ENCODE measurements at regions not wholly inside any gene's neighbourhood (a gene's known extent, or its start where the extent isn't known, plus 50 kb on each side); places are given as distances from the start of the nearest gene placed in this dataset.

DNA sequence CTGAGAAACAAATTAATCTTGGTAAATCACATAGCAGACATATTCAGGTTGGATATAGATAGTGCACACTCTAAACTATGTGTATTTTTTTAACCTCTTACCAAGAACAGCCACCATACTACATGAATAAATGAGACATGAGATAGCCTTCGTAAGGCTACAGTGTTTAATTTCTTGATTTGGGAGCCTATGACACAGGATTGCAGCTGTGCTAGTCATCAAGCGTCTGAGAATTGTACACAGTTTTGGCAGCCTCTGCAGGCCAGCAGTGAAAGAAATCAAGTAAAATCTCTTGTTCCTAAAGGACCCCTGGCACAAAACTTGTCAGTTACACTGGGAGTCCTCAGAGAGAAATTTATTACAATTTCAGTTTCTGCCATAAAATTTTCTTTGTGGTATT is 236.1 kb downstream of the C12orf50 start:
- no peak for DNase-seq (ENCODE audit: low read depth)

DNA sequence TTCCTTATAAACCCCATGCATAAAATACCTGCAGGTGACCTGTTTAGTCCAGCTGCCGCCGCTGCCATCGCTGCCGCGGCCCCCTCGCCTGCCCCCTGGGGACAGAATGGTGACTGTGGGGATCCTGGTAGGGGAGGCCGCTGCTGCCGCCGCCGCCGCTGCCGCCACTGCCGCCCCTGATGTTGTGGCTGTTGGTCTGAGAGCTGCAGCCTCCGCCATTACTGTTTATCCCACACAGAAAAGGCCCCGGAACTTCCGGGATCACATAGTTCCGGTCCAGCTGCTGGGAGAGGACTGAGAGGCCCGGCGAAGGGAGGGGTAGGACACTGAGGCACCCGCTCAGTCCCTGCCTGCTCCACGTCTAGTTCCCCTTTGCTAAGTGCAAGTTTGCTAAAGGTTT is 244.9 kb downstream of the C12orf50 start:
- no peak for DNase-seq (ENCODE audit: low read depth)

DNA sequence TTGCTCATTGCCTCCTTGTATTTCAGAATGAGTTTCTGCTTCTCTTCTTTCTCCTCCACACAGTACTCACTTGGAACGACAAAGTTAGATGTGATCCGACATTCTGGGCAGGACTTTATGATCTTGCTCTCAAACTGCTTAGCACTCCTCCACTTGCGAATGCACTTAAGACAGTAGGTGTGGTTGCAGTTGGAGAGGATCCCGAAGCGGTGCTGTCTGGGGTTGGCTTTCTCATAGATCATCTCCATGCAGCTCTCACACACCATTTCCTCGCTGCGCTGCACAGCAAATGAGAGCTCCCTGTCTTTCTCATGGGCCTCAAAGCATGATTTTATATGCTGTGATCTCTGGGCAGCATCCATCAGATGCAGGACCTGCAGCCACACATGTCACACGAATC is 245.7 kb downstream of the C12orf50 start:
- no peak for DNase-seq (ENCODE audit: low read depth)

DNA sequence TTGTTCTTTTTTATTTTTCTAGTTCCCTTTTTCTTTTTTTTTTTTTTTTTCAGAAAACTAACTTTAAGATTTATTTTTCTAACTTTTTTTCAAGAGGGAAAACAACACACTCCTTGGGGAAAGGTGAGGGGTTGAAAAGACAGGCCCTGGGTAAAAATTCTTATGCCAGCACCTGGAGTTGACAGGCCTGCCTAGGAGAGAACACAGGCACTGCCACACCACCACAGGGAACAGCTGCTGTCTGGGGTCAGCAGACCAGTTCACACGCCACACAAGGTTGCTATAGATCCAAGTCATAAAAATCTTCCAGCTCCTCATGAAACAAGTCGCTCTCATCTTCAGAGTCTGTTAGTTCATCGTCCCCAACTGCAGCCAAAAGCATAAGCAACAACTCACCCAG is 246.4 kb downstream of the C12orf50 start:
- DNase-seq (ENCODE audit: low read depth): no peak

DNA sequence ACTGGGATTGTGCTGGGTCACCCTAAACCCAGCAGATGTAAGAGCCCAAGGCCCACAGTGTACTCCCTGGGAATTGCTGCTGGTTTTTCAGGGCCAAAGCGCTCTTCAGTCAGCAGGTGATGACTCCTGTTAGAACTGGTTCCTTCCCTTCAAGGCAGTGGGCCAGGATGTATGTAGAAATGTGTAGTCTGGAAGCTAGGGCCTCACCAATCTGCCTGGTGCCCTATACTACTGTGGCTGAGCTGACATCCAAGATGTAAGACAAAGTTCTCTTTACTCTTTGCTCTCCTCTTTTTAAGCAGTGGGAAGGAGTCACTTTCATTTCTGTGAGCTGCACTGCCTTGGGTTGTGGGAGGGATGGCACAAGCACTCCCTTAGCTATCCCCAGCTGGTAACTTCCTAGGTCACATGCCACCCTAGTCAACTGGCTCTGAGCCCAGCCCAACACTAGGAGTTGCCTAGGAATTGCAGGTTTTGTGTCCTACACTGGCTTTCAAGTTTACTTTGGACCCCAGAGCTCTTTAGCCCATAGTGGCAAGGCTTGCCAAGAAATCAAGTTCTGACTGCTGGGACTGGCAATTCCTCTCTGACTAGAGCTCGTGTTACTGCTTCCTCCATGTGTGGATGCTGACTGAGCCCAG is 249.2 kb downstream of the C12orf50 start:
- DNase-seq (ENCODE audit: low read depth): no peak

DNA sequence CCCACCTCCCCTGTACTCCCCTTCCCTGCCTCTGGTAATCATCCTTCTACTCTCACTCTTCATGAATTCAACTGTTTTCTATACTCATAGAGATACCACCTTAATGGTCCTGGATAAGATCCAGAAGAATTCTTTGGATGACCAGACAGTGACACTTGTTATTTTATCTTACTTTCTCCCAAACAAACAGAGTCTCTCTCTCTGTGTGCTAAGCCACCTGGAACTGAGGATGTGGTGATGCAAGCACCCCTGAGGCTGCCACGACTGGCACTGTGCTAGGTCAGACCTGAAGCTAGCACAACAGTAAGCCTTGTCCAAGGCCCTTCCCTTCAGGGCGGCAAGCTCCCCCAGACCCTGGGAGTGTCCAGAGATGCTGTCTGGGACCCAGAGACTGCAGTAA is 250.2 kb downstream of the C12orf50 start:
- peak; percentile 59 for DNase-seq (ENCODE audit: low read depth)

DNA sequence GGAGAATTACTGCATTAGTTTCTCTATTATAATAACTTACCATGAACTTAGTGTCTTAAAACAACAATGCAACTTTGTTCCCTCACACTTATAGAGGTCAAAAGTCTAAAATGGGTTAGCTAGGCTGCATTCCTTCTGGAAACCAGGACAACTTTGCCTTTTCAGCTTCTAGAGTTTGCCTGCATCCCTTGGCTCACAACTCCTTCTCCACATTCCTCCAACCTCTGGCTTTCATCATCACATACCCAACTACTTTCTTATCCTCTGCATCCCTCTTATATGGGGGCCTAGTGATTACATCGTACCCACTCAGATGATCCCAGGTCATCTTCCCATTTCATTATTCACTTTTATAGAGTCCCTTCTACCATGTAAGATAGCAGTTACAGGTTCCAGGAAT is 251.1 kb downstream of the C12orf50 start:
- DNase-seq (ENCODE audit: low read depth): no peak

DNA sequence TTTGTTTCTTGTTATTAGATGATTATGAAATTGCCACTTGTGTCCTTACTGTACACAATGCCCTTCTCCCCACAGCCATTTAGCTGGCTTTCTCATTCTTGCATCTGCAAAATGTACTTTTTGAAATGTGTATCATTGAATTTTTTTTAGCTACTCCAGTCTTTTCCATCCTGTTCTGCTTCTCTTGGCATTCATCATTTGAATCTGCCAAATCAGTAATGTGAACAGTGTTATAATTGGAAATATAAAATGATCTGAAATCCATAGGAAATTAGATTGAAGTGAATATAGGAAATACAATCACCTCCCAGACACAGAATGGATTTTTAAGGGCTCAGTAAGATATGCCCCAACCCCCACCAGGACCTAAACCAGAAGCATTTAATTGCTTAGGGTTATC is 253.4 kb downstream of the C12orf50 start:
- no peak for DNase-seq (ENCODE audit: low read depth)

DNA sequence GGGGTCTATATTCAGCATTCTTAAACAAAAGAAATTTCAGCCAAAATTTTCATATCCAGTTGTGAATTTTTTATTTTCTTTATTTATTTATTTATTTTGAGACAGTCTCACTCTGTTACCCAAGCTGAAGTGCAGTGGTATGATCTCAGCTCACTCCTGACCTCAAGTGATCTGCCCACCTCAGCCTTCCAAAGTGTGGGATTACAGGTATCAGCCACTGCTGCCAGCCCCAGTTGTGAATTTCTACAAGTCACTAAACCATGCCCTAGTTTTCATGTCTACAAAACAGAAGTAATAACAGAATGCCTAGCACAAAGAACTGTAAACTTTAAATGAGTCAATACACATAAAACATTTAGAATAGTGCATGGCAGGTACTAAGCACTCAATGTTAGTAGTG is 254.2 kb downstream of the C12orf50 start:
- no peak for DNase-seq (ENCODE audit: low read depth)

DNA sequence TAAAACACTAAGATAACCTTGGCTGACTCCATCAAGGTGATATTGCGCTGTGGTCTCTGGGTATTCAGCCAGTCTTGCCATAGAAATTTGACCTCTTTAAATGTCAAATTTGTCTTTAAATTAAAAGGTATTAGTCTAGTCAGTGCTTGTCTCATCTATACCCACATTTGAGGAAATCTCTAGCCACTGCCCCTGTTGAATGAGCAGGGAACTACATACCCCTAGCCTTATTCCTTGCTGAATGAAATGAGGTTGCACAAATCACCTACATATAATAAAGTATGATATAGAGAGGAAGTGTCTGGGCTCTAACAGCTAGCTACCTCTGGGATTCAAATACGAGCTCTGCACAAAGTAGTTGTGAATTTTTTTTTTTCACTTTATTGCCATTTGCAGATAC is 256.8 kb downstream of the C12orf50 start:
- no peak for DNase-seq (ENCODE audit: low read depth)

DNA sequence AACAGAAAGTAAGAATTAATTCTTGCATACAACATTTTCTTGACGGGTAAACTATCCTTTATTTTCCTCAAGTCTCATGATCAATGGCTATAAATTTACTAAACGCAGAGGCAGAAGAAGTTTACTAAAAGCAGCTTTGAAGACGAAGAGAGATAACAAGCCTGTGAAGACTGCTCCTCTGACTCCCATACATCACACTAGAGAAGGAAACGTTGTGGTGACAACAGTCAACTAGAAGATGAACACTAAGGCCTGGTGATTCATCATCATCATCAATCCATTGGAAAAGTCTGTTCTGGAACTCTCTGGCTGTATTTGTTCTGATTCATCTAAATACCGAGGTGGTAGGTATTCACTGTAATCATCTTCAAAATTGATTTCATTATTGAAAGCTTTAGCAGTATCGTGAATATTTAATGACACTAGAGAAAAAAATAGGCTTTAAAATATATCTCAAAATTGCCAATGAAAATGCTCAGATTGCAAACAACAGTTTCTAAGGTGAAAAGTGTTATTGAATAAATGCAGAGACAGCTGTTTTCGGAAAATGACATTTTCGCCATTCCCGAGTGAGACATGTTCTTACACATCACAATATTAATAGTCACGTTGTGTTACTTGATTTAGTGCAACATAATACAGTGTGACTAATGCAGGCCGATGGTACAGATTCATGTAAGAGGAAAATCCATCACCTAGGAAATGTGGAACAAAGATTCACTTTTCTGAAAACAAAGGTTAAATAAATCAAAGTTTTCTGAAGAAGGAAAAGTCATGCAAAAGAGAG is 260.5 kb downstream of the C12orf50 start:
- DNase-seq (ENCODE audit: low read depth): no peak

DNA sequence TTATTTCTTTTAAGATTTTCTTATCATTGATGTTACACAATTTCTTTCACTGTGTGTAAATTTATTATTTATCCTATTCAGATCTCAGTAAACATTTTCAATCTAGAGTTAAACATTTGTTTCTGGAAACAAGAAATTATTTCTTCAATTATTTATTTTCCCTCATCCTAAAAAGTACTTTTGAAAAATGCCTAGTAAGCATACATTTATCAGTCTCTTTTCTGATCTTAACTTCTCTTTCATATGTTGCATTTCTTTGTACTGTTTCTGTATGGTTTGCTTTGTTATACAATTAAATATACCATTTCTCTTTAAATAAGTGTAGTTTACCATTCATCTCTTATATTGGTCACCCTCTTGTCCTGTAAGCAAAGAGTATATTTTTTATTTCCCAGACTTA is 263.2 kb downstream of the C12orf50 start:
- no peak for DNase-seq (ENCODE audit: low read depth)

DNA sequence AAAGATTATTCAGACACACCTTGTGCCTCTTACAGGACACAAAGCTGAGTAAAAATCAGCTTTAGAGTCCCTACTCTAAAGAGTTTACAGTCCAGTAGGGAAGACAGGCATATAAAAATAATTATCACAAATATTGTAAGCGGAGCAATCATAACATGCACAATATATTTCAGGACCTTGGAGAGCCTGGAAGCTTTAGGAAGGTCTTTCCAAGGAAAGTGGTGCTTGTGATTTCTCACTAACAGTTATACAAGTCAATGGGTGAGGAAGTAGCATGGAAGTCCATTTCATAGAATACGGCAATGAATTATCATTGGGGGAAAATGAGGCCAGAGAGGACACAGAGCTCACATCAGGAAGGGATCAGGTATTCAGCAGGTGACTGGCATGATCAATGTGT is 268.3 kb downstream of the C12orf50 start:
- no peak for DNase-seq (ENCODE audit: low read depth)

DNA sequence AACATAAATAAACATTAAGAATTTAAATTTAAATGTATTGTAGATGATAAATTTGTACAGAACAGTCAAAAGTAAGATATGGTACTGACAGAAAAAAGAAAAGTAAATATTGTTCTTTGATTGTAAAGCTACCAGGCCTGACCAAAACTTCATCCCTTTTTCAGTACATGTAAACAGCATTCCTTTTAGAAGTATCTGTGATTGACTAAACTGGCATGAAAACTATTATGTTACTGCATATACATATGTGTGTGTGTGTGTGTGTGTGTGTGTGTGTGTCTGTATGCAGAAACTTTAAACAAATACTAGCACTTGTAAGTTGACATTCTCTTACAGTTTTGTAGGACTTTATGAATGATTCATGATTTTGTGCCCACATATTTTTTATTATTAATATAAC is 270.9 kb downstream of the C12orf50 start:
- no peak for DNase-seq (ENCODE audit: low read depth)

DNA sequence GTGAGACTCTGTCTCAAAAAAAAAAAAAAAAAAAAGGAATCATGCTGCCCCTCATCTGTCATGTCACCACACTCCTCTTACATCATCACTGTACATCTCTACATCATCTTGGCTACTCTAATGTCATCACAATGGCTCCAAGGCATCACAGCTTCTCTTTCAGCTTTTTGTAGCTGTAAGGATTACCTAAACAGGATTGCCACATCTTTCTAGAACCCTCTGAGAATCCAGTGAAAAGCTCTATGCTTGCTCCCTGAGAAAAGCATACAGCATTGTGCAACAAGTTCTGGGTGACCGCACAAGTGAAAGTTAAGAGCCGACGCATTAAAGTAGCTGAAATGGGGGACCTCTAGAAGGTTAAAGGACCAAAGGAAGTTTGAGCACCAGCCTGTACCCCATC is 272.5 kb downstream of the C12orf50 start:
- DNase-seq (ENCODE audit: low read depth): no peak

DNA sequence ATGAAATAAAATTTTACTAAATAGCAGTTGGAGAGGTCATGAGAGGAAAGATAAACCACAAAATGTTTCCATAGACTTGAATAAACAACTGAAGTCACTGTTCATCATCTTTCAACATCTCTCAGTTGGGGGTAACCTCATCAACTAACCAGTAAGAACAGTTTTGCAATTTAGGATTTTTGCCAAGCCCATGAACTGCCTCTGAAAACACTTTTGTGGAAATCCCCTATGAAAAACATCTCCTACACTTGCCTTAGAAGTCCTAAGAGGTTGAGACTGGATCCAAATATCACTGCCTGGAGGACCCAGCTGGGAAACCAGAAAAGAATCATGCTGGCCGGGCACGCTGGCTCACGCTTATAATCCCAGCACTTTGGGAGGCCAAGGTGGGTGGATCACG is 273.1 kb downstream of the C12orf50 start:
- DNase-seq (ENCODE audit: low read depth): peak; percentile 98

DNA sequence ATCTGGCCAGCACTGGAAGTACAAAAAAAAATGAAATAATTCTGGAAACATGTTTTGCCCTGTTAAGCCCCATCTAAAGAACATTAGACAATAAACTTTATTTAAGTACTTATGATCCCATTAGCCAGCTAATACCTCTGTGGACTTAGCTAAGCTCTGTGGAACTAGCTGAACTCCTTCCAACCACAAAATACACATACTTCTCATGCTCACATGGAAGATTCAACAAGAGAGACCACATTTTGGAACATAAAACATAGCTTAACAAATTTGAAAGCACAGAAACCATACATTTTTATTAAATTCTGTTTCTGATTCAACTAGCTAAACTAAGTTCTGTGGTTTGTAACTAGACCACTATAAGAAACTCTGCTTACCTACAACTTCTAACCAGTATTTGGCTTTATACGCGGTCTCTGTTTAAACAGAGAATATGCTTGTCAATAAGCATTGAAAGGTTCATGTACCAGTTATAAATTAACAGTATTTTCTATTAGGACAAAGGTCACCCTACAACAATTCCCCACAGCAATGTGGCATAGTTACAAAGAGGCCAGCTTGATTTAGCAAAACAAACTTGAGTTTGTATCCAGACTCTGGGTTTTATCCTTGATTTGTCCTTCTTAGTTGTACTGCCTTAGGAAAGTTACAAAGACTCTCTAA is 300.1 kb downstream of the C12orf50 start:
- peak; percentile 13 for DNase-seq (ENCODE audit: low read depth)

DNA sequence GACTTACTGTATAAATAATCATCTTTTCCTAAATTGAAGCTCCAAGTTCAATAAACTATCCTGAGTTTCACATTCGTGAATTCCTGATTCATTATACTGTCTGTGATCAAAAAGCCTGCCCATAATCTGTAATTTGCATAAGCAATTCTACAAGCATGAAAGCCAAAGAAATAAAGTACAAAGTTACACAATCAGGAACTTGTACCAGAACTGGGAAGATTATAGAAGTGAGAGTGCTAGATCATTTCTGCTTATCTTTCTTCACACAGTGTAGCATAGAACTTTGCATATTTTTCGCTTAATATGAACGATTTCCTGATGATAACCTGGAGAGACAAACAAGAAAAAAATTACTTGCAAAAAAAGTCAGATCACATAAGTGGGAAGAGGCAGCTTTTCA is 308.2 kb downstream of the C12orf50 start:
- no peak for DNase-seq (ENCODE audit: low read depth)

DNA sequence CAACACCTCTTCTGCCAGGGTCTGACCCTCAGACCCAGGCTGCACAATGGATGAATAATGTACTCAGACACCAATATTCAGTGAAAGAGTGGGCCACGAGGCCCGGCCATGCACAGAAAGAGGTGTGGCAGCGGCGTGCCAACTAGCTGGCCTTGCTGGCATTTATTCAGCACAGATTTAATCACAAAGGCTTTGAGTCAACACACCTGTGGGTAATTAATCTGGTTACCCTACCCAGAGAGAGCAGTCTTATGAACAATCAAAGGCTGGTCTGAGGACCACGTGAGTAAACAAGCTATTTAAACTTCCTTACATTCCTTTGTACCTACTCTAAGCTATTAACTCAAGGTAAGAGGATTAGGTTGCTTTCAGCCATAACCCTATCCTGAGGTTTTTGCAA is 324.8 kb downstream of the C12orf50 start:
- DNase-seq (ENCODE audit: low read depth): no peak

DNA sequence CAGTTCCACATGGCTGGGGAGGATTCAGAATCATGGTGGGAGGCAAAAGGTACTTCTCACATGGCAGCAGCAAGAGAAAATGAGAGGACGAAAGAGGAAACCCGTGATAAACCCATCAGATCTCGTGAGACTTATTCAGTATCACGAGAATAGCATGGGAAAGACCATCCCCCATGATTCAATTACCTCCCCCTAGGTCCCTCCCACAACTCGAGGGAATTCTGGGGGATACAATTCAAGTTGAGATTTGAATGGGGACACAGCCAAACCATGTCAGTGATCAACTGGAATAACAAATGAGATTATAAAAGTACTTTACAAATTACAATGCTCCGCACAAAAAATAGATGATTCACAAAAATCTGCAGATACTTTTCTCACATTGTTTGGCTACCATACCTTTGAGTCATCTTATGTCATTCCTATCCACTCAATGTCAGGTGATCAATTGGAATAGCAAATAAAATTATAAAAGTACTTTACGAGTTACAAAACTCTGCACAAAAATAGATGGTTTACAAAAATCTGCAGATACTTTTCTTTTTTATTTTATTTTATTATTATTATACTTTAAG is 338.9 kb downstream of the C12orf50 start:
- DNase-seq (ENCODE audit: low read depth): no peak

DNA sequence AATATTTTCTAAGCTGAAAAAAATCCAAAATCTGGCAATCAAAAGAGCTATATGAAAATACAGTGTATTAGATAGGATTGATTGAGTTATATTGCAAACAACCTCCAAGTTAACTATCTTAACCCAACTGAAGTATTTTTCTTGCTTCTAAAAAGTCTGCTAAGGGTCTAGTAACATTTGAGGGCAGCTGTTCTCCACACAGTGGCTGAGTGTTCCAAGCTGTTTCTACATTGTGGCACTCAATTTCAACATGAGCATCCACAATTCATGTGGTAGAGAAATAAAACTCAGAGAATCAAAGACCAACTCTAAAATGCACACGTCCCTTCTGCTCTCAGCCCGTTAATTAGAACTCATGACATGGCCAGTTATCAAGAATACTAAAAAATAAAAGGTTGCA is 340.0 kb downstream of the C12orf50 start:
- no peak for DNase-seq (ENCODE audit: low read depth)

DNA sequence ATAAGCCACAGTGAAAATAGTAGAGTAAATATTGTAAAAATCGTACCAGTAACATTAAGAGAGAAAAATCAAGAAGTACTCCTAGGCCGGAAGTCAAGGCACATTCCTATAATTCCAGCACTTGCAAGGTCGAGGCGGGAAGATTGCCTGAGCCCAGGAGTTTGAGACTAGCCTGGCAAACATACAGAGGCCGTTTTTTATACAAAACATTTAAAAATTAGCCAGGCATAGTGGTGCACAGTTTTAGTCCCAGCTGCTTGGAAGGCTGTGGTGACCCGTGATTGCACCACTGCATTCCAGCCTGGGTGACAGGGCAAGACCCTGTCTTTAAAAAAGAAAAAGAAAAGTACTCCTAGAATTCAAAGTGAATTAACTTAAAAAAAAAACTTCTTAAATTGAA is 341.8 kb downstream of the C12orf50 start:
- peak; percentile 24 for DNase-seq (ENCODE audit: low read depth)

DNA sequence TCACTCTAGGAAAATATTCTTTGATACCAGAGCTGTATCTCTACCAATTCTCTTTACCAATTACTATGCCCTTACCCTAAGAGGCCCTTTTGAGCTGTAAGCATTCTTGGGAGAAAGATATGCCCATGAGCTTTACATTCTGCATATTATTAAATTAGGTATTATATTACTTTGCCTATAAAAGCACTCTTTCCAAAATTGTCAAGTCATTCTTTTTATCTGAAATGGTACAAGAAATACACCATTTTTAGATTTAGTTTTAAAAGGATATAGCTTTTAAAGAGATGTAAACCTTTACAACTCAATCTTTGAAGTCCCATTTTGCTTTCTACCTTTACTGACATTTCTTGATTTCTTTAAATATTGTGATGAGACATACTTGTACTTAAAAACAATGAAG is 343.5 kb downstream of the C12orf50 start:
- DNase-seq (ENCODE audit: low read depth): no peak

All from non-pigmented ciliary epithelial cell (primary cell).